ENCODE measurements at regions not wholly inside any gene's neighbourhood (a gene's known extent, or its start where the extent isn't known, plus 50 kb on each side); places are given as distances from the start of the nearest gene placed in this dataset.

GRCh38 chr13:44746690-44747089, 170.6 kb upstream of the TSC22D1 start:
- TF ChIP-seq CTCF (IDR thresholded peaks at IDR 0.05; ENCODE audit: borderline replicate concordance, extremely low read depth, low read length, poor library complexity, severe bottlenecking) (no peak), EZH2 (IDR thresholded peaks at IDR 0.05; ENCODE audit: borderline replicate concordance, low read depth, low read length, severe bottlenecking) (no peak)
